Suprapubic skin (tissue), 4 donors: ENCODE measurements at regions not wholly inside any gene's neighbourhood (a gene's known extent, or its start where the extent isn't known, plus 50 kb on each side); places are given as distances from the start of the nearest gene placed in this dataset.

Source experiments
- DNase-seq, 2 donors: peaks; one replicate each; pipeline ENCODE4 v3.0.0-alpha.2; 2019; ENCODE audit warnings: low spot score in 2 of 2
- H3K27ac ChIP-seq: fragments of 200-600 bp; sonication (generic); one replicate; pipeline ENCODE4 v1.5.1; 2019
- H3K27me3 ChIP-seq: fragments of 200-600 bp; sonication (generic); one replicate; pipeline ENCODE4 v1.5.1; 2019
- H3K36me3 ChIP-seq: fragments of 200-600 bp; sonication (generic); one replicate; pipeline ENCODE4 v1.5.1; 2019
- H3K4me1 ChIP-seq: fragments of 200-600 bp; sonication (generic); one replicate; pipeline ENCODE4 v1.5.1; 2019
- H3K4me3 ChIP-seq: fragments of 200-600 bp; sonication (generic); one replicate; pipeline ENCODE4 v1.5.1; 2019; ENCODE audit warnings: mild to moderate bottlenecking
- H3K9me3 ChIP-seq: fragments of 200-600 bp; sonication (generic); one replicate; pipeline ENCODE4 v1.5.1; 2019
- CTCF ChIP-seq, 2 donors: fragments of 200-600 bp in 1 of 2; fragments of 450-650 bp in 1 of 2; sonication (generic) in 1 of 2; IDR thresholded peaks; one replicate each; pipeline ENCODE4 v1.5.1; 2016 to 2019; ENCODE audit warnings: antibody characterized with exemption in 2 of 2, mild to moderate bottlenecking in 1 of 2, moderate library complexity in 1 of 2
- EP300 ChIP-seq: sonication (generic); formaldehyde crosslinking; IDR thresholded peaks from one replicate; pipeline ENCODE4 v1.6.1; 2017; ENCODE audit warnings: antibody characterized with exemption
- POLR2A ChIP-seq, 2 donors: fragments of 450-650 bp; IDR thresholded peaks; one replicate each; pipeline ENCODE4 v1.6.1; 2017; ENCODE audit warnings: antibody characterized with exemption in 2 of 2, mild to moderate bottlenecking in 2 of 2, moderate library complexity in 2 of 2
- POLR2AphosphoS5 ChIP-seq, 3 donors: sonication (generic); formaldehyde crosslinking; IDR thresholded peaks; one replicate each; pipeline ENCODE4 v1.6.1; 2017; ENCODE audit warnings: antibody characterized with exemption in 3 of 3
- WGBS: methylation state at CpG from one replicate; pipeline ENCODE4 v1.1.5; 2018; 5-methylcytosine and 5-hydroxymethylcytosine counted together

- Histone ChIP-seq H3K4me3 (no peak overlapping the region), H3K9me3 (no peaks in the 10 kb centered on the region), H3K4me1 (no peaks in the 10 kb centered on the region), H3K27ac (no peak overlapping the region), H3K27me3 (no peaks in the 10 kb centered on the region), H3K36me3 (no peaks in the 10 kb centered on the region)
- 60% methylated on average over 2 of the region's 2 CpGs for WGBS
- no peak for DNase-seq
- no peak for TF ChIP-seq CTCF (IDR thresholded peaks at IDR 0.05)
Observed at GRCh38 chr21:25373126-25374082, 233.9 kb downstream of the MRPL39 start.

- Histone ChIP-seq H3K4me3 (no peak overlapping the region), H3K4me1 (no peaks in the 10 kb centered on the region), H3K36me3 (no peaks in the 10 kb centered on the region), H3K27ac (no peak overlapping the region), H3K27me3 (no peaks in the 10 kb centered on the region), H3K9me3 (no peaks in the 10 kb centered on the region)
- WGBS, result 39% methylated on average over 5 of the region's 5 CpGs
- no peak for DNase-seq
- no peak for TF ChIP-seq POLR2A (IDR thresholded peaks at IDR 0.05)
- TF ChIP-seq CTCF (IDR thresholded peaks at IDR 0.05), result no peak
- no peak for TF ChIP-seq POLR2AphosphoS5 (IDR thresholded peaks at IDR 0.05)
- TF ChIP-seq EP300, result no peak
Observed at GRCh38 chr21:25371841-25372425, 235.3 kb downstream of the MRPL39 start.

GRCh38 chr21:25370311-25370744 is 237.0 kb downstream of the MRPL39 start:
- Histone ChIP-seq H3K27me3 (no peaks in the 10 kb centered on the region), H3K4me1 (no peaks in the 10 kb centered on the region), H3K9me3 (no peaks in the 10 kb centered on the region), H3K27ac (no peak overlapping the region), H3K4me3 (no peak overlapping the region), H3K36me3 (no peaks in the 10 kb centered on the region)
- 67% methylated on average over 6 of the region's 6 CpGs for WGBS
- no peak for DNase-seq
- no peak for TF ChIP-seq POLR2AphosphoS5 (IDR thresholded peaks at IDR 0.05)
- no peak for TF ChIP-seq CTCF (IDR thresholded peaks at IDR 0.05)
- TF ChIP-seq POLR2A (IDR thresholded peaks at IDR 0.05), result no peak
- no peak for TF ChIP-seq EP300

GRCh38 chr21:25369524-25370300 is 237.6 kb downstream of the MRPL39 start:
- WGBS, result 33% methylated on average over 4 of the region's 4 CpGs
- Histone ChIP-seq H3K4me1 (no peaks in the 10 kb centered on the region), H3K27ac (no peak overlapping the region), H3K36me3 (no peaks in the 10 kb centered on the region), H3K4me3 (no peak overlapping the region), H3K9me3 (no peaks in the 10 kb centered on the region), H3K27me3 (no peaks in the 10 kb centered on the region)
- TF ChIP-seq POLR2AphosphoS5 (IDR thresholded peaks at IDR 0.05) (no peak), EP300 (no peak), POLR2A (IDR thresholded peaks at IDR 0.05) (no peak), CTCF (IDR thresholded peaks at IDR 0.05) (no peak)
- DNase-seq, result no peak

GRCh38 chr21:25368531-25368930 is 238.8 kb downstream of the MRPL39 start:
- H3K9me3 ChIP-seq, result no peaks in the 10 kb centered on the region
- 84% methylated on average over 7 of the region's 7 CpGs for WGBS
- H3K27me3 ChIP-seq, result no peaks in the 10 kb centered on the region
- H3K27ac ChIP-seq, result no peak overlapping the region
- H3K36me3 ChIP-seq, result no peaks in the 10 kb centered on the region
- H3K4me3 ChIP-seq, result no peak overlapping the region
- no peak for TF ChIP-seq EP300
- no peak for TF ChIP-seq POLR2AphosphoS5 (IDR thresholded peaks at IDR 0.05)
- TF ChIP-seq CTCF (IDR thresholded peaks at IDR 0.05), result no peak
- TF ChIP-seq POLR2A (IDR thresholded peaks at IDR 0.05), result no peak
- H3K4me1 ChIP-seq, result no peaks in the 10 kb centered on the region
- DNase-seq, result no peak
